ENCODE measurements at regions not wholly inside any gene's neighbourhood (a gene's known extent, or its start where the extent isn't known, plus 50 kb on each side); places are given as distances from the start of the nearest gene placed in this dataset.

DNA sequence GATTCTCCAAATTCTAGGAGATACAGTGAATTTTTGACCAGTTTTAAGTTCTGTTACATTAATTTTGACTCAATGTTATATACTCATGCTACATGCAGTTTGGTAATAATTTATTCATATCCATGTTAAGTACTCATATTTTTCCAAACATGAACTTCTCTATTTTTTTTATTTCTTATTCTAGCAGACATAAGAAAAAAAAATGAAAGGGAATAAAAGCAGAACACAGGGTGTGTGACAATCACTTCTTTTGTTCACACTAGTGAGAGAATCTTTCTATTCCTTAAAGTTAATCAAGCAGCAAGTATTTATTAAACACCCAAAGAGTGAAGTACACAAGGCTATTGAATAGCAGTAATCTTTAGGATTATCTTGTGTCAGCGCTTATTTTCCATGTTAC is 171.1 kb upstream of the ATP2B1 start:
- H3K4me3 ChIP-seq = no peak overlapping the region
- no peaks in the 10 kb centered on the region for H3K27me3 ChIP-seq
- intact Hi-C loops (cut with DNase I) = no loop called here
- ATAC-seq = no peak
- peaks cover 0 to 42% (median 0%) of the 10 kb centered on the region in 9 donors for H3K4me1 ChIP-seq
- no peaks in the 10 kb centered on the region for H3K9me3 ChIP-seq
- 94 to 100% methylated on average over 1 of the region's 1 CpG for WGBS, 2 donors
- TF ChIP-seq, protein P1, sequence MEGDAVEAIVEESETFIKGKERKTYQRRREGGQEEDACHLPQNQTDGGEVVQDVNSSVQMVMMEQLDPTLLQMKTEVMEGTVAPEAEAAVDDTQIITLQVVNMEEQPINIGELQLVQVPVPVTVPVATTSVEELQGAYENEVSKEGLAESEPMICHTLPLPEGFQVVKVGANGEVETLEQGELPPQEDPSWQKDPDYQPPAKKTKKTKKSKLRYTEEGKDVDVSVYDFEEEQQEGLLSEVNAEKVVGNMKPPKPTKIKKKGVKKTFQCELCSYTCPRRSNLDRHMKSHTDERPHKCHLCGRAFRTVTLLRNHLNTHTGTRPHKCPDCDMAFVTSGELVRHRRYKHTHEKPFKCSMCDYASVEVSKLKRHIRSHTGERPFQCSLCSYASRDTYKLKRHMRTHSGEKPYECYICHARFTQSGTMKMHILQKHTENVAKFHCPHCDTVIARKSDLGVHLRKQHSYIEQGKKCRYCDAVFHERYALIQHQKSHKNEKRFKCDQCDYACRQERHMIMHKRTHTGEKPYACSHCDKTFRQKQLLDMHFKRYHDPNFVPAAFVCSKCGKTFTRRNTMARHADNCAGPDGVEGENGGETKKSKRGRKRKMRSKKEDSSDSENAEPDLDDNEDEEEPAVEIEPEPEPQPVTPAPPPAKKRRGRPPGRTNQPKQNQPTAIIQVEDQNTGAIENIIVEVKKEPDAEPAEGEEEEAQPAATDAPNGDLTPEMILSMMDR (IDR thresholded peaks at IDR 0.05) = no peak
- DNase-seq = no peak
- H3K36me3 ChIP-seq = no peaks in the 10 kb centered on the region
- no peak overlapping the region for H3K27ac ChIP-seq

- Histone ChIP-seq H3K9me3 (no peaks in the 10 kb centered on the region), H3K27me3 (no peaks in the 10 kb centered on the region), H3K4me1 (peaks cover 0 to 42% (median 0%) of the 10 kb centered on the region in 9 donors), H3K27ac (no peak overlapping the region), H3K36me3 (no peaks in the 10 kb centered on the region), H3K4me3 (no peak overlapping the region)
- DNase-seq = no peak
- ATAC-seq = no peak
- intact Hi-C loops (cut with DNase I) = no loop called here
- TF ChIP-seq, protein P1 (IDR thresholded peaks at IDR 0.05) = no peak
- WGBS, 2 donors = 83 to 92% methylated on average over 2 of the region's 2 CpGs
Measured at GRCh38 chr12:89878950-89879349, 170.3 kb upstream of the ATP2B1 start.

DNA sequence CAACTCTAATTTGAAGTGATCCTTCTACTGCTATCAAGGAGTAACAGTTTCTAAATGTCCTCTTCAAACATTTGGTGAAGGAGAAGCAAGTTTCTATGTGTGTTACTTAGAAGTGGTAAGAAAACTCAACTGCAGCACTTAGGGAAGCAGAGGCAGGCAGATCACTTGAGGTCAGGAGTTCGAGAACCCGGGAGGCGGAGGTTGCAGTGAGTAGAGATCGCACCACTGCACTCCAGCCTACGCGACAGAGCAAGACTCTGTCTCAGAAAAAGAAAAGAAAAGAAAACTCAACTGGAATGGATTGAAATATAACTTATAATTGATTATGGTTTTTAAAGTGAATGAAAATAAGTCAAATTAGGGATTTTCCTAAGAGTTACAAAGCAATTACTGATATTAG is 169.7 kb upstream of the ATP2B1 start:
- peaks cover 0 to 42% (median 0%) of the 10 kb centered on the region in 9 donors for H3K4me1 ChIP-seq
- no peak overlapping the region for H3K4me3 ChIP-seq
- ATAC-seq = no peak
- TF ChIP-seq, protein P1 (IDR thresholded peaks at IDR 0.05) = no peak
- H3K9me3 ChIP-seq = no peaks in the 10 kb centered on the region
- H3K36me3 ChIP-seq = no peaks in the 10 kb centered on the region
- H3K27me3 ChIP-seq = no peaks in the 10 kb centered on the region
- intact Hi-C loops (cut with DNase I) = no loop called here
- DNase-seq = no peak
- WGBS, 2 donors = 97% methylated on average over 6 of the region's 6 CpGs
- H3K27ac ChIP-seq = no peak overlapping the region

- no peak for DNase-seq
- Histone ChIP-seq H3K4me1 (peaks cover 0 to 39% (median 0%) of the 10 kb centered on the region in 9 donors), H3K9me3 (no peaks in the 10 kb centered on the region), H3K27me3 (no peaks in the 10 kb centered on the region), H3K36me3 (no peaks in the 10 kb centered on the region), H3K27ac (no peak overlapping the region), H3K4me3 (no peak overlapping the region)
- intact Hi-C loops (cut with DNase I) = no loop called here
- no peak for ATAC-seq
- TF ChIP-seq, protein P1 (IDR thresholded peaks at IDR 0.05) = no peak
- 83 to 86% methylated on average over 3 of the region's 3 CpGs for WGBS, 2 donors
Measured at GRCh38 chr12:89877671-89878070, 169.0 kb upstream of the ATP2B1 start.

All from heart right ventricle (tissue), 16 donors.